Peyer's patch (tissue), 4 donors: ENCODE measurements at regions not wholly inside any gene's neighbourhood (a gene's known extent, or its start where the extent isn't known, plus 50 kb on each side); places are given as distances from the start of the nearest gene placed in this dataset.

Experiments
- CTCF ChIP-seq, 6 experiments: fragments of 450-650 bp in 4 of 6; fragments of 200-600 bp in 2 of 6; sonication (generic) in 1 of 6; IDR thresholded peaks; one replicate each; pipeline ENCODE4 v1.5.1; 2017 to 2019; ENCODE audit warnings: antibody characterized with exemption in 6 of 6, mild to moderate bottlenecking in 3 of 6, moderate library complexity in 1 of 6
- POLR2A ChIP-seq, 2 donors: fragments of 450-650 bp; IDR thresholded peaks; one replicate each; pipeline ENCODE4 v1.5.1; 2017; ENCODE audit warnings: antibody characterized with exemption in 2 of 2, mild to moderate bottlenecking in 2 of 2, moderate library complexity in 2 of 2

- TF ChIP-seq CTCF (IDR thresholded peaks at IDR 0.05) (no peak), POLR2A (IDR thresholded peaks at IDR 0.05) (no peak)
These were observed 1074.4 kb downstream of the TYW1 start for GRCh38 chr7:68070992-68071391.
